ENCODE measurements at regions not wholly inside any gene's neighbourhood (a gene's known extent, or its start where the extent isn't known, plus 50 kb on each side); places are given as distances from the start of the nearest gene placed in this dataset.

DNA sequence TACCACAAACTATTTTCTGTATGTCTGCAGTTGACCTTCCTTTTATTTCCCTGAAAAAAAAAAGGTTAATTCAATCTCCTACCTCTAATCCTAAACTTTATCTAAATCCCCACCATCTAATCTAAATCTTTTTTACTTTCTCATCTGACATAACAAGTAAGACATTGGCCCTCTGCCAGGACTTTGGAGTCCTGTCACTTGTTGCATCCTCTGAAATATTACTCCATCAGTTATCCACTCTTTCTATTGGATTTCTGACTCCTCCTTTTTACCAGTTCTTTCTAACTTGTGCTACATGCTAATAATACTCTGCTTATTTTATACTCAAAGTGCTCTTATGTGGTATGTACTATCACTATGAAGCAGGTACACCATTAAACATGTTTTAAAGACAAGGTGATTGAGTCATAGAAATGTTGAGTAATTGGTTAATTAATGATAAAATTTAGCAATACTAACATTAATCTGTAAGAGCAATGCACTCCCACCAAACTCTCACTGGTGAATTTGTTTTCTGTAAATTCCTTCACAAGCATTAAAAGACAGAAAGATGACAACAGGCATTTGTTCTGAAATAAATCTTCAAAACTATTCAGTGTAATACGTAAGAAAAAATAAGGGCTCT lies 914.2 kb upstream of the RAG2 start:
- Histone ChIP-seq H3K4me3 (ENCODE audit: low read length) (no peak overlapping the region), H3K27ac (ENCODE audit: low read length) (peak overlapping the region; percentile 5), H3K27me3 (ENCODE audit: control insufficient read depth, insufficient read depth, low read length) (no peaks in the 10 kb centered on the region), H3K4me1 (ENCODE audit: control insufficient read depth, insufficient read depth, low read length) (peaks cover 10% of the 10 kb centered on the region), H3K9me3 (ENCODE audit: control insufficient read depth, low read depth, low read length) (peaks cover 5% of the 10 kb centered on the region), H3K36me3 (ENCODE audit: control insufficient read depth, insufficient read depth, low read length) (no peaks in the 10 kb centered on the region)
- DNase-seq = no peak
- WGBS (ENCODE audit: insufficient coverage, low lambda C conversion rate) = 100% methylated on average over 1 of the region's 1 CpG

DNA sequence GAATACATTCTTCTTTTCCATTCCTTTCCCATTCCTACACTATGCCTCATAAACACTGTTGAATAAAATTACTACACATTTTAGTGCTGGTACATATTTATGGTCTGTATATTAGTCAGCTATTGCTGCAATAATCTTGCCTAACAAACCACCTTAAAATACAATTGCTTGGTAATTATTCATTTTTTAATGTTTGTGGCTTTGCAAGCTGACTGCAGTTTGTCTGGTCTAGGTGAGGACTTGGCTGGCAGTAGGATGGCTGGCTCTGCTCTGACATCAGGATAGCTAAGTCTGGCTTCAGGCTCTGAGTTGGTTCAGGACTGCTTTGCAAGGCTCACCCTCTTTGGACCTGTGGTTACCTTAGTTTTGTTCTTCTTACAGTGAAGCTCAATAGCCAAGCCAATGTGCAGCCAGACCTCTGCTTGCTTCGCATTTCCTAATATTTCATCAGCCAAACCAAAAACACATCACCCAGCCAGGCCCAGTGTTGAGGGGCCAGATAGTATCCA lies 913.4 kb upstream of the RAG2 start:
- WGBS (ENCODE audit: insufficient coverage, low lambda C conversion rate) = no CpG with 5 or more reads among the region's 1 CpG
- no peaks in the 10 kb centered on the region for H3K36me3 ChIP-seq (ENCODE audit: control insufficient read depth, insufficient read depth, low read length)
- H3K9me3 ChIP-seq (ENCODE audit: control insufficient read depth, low read depth, low read length) = peaks cover 2% of the 10 kb centered on the region
- no peak overlapping the region for H3K4me3 ChIP-seq (ENCODE audit: low read length)
- no peaks in the 10 kb centered on the region for H3K27me3 ChIP-seq (ENCODE audit: control insufficient read depth, insufficient read depth, low read length)
- peak; percentile 17 to 72 for DNase-seq
- peaks cover 12% of the 10 kb centered on the region for H3K4me1 ChIP-seq (ENCODE audit: control insufficient read depth, insufficient read depth, low read length)
- H3K27ac ChIP-seq (ENCODE audit: low read length) = peak overlapping the region; percentile 61

DNA sequence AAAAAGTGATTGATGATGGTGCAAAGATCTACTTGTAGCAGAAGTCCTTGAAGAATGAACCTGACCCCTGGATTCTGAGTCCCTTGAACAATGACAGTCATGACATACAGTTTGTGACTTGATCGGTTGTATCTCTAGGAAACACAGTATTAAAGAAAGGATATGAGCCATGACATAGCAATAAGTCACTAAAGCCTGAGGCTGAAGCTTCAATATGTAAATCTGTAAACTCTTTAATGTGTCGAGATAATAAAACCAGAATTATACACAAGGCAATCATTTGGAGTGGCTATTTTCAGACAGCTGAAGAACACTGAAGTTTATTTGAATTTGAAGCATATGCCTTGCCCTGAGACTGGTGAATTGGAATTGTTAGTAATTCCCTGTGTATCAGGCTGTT lies 911.5 kb upstream of the RAG2 start:
- Histone ChIP-seq H3K27me3 (ENCODE audit: control insufficient read depth, insufficient read depth, low read length) (no peaks in the 10 kb centered on the region), H3K36me3 (ENCODE audit: control insufficient read depth, insufficient read depth, low read length) (no peaks in the 10 kb centered on the region), H3K4me1 (ENCODE audit: control insufficient read depth, insufficient read depth, low read length) (peaks cover 15% of the 10 kb centered on the region), H3K4me3 (ENCODE audit: low read length) (no peak overlapping the region), H3K27ac (ENCODE audit: low read length) (no peak overlapping the region), H3K9me3 (ENCODE audit: control insufficient read depth, low read depth, low read length) (no peaks in the 10 kb centered on the region)
- 100% methylated on average over 1 of the region's 2 CpGs for WGBS (ENCODE audit: insufficient coverage, low lambda C conversion rate)
- DNase-seq = no peak

DNA sequence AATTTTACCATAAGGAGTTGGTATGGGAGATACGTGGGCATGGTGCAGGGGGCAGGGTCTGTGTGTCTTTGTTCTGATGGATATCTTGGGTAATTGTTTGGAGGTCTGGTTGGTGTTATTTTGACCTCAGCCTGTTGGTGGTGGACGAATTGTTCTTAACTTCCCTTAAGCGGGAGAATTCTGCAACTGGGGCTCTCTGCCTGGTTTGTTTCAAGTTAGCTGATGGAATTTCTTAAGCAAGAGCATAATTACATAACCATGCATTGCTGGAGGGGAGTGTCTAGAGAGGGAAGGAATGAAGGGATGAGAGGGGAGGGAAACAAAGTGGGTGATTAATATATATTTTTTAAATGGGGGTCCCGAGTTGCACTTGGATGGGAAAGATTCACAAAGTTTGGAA lies 908.5 kb upstream of the RAG2 start:
- no peaks in the 10 kb centered on the region for H3K9me3 ChIP-seq (ENCODE audit: control insufficient read depth, low read depth, low read length)
- H3K4me1 ChIP-seq (ENCODE audit: control insufficient read depth, insufficient read depth, low read length) = peaks cover 27% of the 10 kb centered on the region
- H3K4me3 ChIP-seq (ENCODE audit: low read length) = no peak overlapping the region
- H3K27ac ChIP-seq (ENCODE audit: low read length) = peak overlapping the region; percentile 89
- 83% methylated on average over 1 of the region's 4 CpGs for WGBS (ENCODE audit: insufficient coverage, low lambda C conversion rate)
- H3K36me3 ChIP-seq (ENCODE audit: control insufficient read depth, insufficient read depth, low read length) = no peaks in the 10 kb centered on the region
- no peak for DNase-seq
- H3K27me3 ChIP-seq (ENCODE audit: control insufficient read depth, insufficient read depth, low read length) = no peaks in the 10 kb centered on the region

DNA sequence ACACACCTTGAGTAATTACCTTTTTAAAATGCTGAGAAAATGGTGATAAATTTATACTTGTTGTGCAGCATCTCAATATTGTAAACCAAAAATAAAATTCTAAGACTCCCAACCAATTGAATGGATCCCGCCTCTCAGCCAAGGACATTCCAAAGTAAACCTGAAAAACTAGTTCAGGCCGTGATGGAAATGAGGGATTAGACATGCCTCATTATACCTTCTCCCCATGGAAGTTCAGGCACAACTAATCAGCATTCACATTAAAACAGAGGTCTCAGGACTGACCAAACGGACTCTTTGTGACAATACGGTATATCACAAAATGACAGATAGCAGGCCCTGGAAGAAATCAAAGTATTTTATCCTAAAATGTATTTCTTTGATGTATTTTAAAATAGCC lies 907.4 kb upstream of the RAG2 start:
- Histone ChIP-seq H3K36me3 (ENCODE audit: control insufficient read depth, insufficient read depth, low read length) (no peaks in the 10 kb centered on the region), H3K27me3 (ENCODE audit: control insufficient read depth, insufficient read depth, low read length) (no peaks in the 10 kb centered on the region), H3K4me3 (ENCODE audit: low read length) (no peak overlapping the region), H3K4me1 (ENCODE audit: control insufficient read depth, insufficient read depth, low read length) (peaks cover 24% of the 10 kb centered on the region), H3K9me3 (ENCODE audit: control insufficient read depth, low read depth, low read length) (no peaks in the 10 kb centered on the region), H3K27ac (ENCODE audit: low read length) (peak overlapping the region; percentile 89)
- WGBS (ENCODE audit: insufficient coverage, low lambda C conversion rate) = 42% methylated on average over 3 of the region's 4 CpGs
- no peak for DNase-seq

DNA sequence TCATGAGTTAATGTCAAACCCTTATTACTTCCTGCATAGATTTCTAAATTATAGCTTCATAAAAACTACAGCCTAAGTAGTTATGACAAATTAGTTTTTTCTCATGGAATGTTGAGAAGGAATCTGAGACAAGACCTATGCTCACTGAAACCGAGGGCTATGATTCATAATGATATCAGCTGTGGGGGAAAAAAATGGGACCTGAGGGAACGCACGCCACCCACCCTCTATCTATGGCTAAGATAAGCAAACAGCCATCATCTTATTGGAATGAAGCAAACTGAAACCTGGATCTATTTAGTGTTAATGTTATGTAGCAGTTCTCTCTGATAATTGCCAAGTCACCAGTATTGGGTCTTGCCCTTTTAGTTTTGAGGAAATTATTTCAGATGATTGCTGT lies 906.9 kb upstream of the RAG2 start:
- DNase-seq = peak; percentile 70 to 91
- H3K4me1 ChIP-seq (ENCODE audit: control insufficient read depth, insufficient read depth, low read length) = peaks cover 24% of the 10 kb centered on the region
- H3K36me3 ChIP-seq (ENCODE audit: control insufficient read depth, insufficient read depth, low read length) = no peaks in the 10 kb centered on the region
- H3K27me3 ChIP-seq (ENCODE audit: control insufficient read depth, insufficient read depth, low read length) = no peaks in the 10 kb centered on the region
- H3K9me3 ChIP-seq (ENCODE audit: control insufficient read depth, low read depth, low read length) = no peaks in the 10 kb centered on the region
- WGBS (ENCODE audit: insufficient coverage, low lambda C conversion rate) = no CpG with 5 or more reads among the region's 3 CpGs
- no peak overlapping the region for H3K4me3 ChIP-seq (ENCODE audit: low read length)
- H3K27ac ChIP-seq (ENCODE audit: low read length) = peak overlapping the region; percentile 89

DNA sequence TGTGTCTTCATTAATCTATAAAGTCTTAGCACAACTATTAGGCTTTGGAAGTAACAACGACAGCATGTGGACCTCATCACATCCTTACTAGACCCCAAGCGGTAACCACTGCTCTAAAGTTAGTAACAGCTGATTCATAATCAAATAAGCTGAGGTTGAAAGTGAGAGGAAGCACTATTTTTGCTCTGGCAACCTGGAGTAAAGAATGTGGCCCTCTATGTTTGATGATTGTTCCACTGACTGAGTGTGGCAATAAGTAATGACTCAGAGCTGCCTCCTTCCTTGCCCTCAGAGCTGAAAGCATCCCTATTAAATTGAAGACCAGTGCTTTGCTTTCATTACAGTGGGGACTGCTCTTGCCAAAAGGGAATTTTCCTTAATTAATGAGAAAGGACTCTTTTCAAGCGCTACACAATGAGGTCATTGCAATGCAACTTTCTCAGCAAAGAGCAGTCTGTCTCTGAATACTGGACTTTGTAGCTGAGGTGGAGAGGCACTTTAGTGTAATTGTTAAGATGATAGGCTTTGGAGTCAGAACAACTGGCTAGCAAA lies 906.1 kb upstream of the RAG2 start:
- H3K4me1 ChIP-seq (ENCODE audit: control insufficient read depth, insufficient read depth, low read length) = peaks cover 24% of the 10 kb centered on the region
- peak; percentile 76 to 93 for DNase-seq
- no peaks in the 10 kb centered on the region for H3K9me3 ChIP-seq (ENCODE audit: control insufficient read depth, low read depth, low read length)
- no peaks in the 10 kb centered on the region for H3K36me3 ChIP-seq (ENCODE audit: control insufficient read depth, insufficient read depth, low read length)
- H3K4me3 ChIP-seq (ENCODE audit: low read length) = no peak overlapping the region
- H3K27ac ChIP-seq (ENCODE audit: low read length) = peak overlapping the region; percentile 89
- H3K27me3 ChIP-seq (ENCODE audit: control insufficient read depth, insufficient read depth, low read length) = no peaks in the 10 kb centered on the region
- no CpG with 5 or more reads among the region's 3 CpGs for WGBS (ENCODE audit: insufficient coverage, low lambda C conversion rate)

DNA sequence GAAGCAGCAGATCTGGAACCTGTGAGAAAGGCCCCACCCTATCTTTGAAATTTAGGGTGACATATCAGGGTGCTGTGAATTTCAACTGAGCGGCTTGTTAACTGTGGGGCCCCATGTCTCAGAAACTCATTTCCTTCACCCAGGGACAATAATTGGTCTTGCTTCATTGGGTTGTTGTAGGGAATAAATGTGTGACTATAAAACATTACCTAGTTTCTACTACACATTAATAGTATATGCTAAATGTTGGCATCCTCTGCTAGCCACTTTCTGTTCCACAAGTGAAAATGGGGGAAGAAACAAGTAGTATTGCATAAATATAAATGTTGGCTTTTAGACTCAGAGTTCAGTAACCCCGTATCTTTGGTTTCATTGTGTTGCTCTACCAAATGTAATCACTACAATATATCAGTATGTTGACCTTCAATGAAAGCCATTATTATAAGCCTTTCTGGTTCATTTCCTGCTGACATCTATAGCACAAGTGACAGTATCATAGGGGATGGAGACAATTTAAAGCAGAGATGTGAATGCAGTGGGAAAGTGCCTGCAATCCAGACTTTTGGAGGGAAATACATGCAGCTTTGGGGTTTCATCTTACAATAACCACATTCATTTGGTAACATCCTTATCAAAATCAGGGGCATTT lies 905.5 kb upstream of the RAG2 start:
- Histone ChIP-seq H3K9me3 (ENCODE audit: control insufficient read depth, low read depth, low read length) (no peaks in the 10 kb centered on the region), H3K4me1 (ENCODE audit: control insufficient read depth, insufficient read depth, low read length) (peaks cover 24% of the 10 kb centered on the region), H3K27ac (ENCODE audit: low read length) (peak overlapping the region; percentile 89), H3K36me3 (ENCODE audit: control insufficient read depth, insufficient read depth, low read length) (no peaks in the 10 kb centered on the region), H3K27me3 (ENCODE audit: control insufficient read depth, insufficient read depth, low read length) (no peaks in the 10 kb centered on the region), H3K4me3 (ENCODE audit: low read length) (no peak overlapping the region)
- peak in 1 of 2 donors; percentile 63 for DNase-seq
- no CpG with 5 or more reads among the region's 2 CpGs for WGBS (ENCODE audit: insufficient coverage, low lambda C conversion rate)

DNA sequence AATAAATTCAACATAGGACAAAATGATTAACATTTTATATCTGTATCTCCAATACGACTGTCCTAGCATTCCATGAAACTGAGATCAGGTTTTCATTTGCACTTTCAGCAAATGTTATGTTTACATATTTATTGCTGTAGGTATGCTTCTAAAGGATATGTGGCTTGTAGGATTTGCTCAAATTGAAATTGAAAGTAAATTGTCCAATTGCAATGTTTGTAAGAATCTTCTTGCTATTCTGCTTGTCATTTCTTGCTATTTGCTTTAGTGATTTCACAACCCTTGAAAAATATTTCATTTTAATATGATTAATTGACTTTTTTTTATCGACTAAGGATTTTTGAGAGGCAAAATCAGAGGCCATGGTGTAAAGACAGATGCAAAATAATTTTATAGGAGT lies 904.2 kb upstream of the RAG2 start:
- no peaks in the 10 kb centered on the region for H3K27me3 ChIP-seq (ENCODE audit: control insufficient read depth, insufficient read depth, low read length)
- 83% methylated on average over 2 of the region's 2 CpGs for WGBS (ENCODE audit: insufficient coverage, low lambda C conversion rate)
- H3K36me3 ChIP-seq (ENCODE audit: control insufficient read depth, insufficient read depth, low read length) = no peaks in the 10 kb centered on the region
- H3K27ac ChIP-seq (ENCODE audit: low read length) = no peak overlapping the region
- DNase-seq = peak in 1 of 2 donors; percentile 45
- H3K4me3 ChIP-seq (ENCODE audit: low read length) = no peak overlapping the region
- H3K4me1 ChIP-seq (ENCODE audit: control insufficient read depth, insufficient read depth, low read length) = peaks cover 27% of the 10 kb centered on the region
- no peaks in the 10 kb centered on the region for H3K9me3 ChIP-seq (ENCODE audit: control insufficient read depth, low read depth, low read length)

DNA sequence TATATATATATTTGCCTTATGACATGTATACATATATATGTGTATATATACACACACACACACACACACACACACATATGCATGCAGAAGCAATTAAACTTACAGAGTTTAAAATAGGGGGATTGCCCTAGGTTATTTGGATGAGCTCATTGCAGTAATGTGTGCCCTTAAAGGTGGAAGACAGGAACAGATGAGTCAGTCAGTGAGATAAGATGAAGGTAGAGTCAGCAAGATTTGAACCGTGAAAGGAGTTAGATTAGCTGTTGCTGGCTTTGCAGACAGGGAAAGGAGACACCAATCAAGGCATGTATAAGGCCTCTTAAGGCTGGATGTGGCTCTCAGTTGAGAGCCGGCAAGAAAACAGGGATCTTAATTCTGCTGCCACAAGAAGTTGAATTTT lies 902.4 kb upstream of the RAG2 start:
- Histone ChIP-seq H3K4me1 (ENCODE audit: control insufficient read depth, insufficient read depth, low read length) (peaks cover 22% of the 10 kb centered on the region), H3K4me3 (ENCODE audit: low read length) (no peak overlapping the region), H3K27ac (ENCODE audit: low read length) (peak overlapping the region; percentile 71), H3K27me3 (ENCODE audit: control insufficient read depth, insufficient read depth, low read length) (no peaks in the 10 kb centered on the region), H3K9me3 (ENCODE audit: control insufficient read depth, low read depth, low read length) (no peaks in the 10 kb centered on the region), H3K36me3 (ENCODE audit: control insufficient read depth, insufficient read depth, low read length) (no peaks in the 10 kb centered on the region)
- 60% methylated on average over 1 of the region's 2 CpGs for WGBS (ENCODE audit: insufficient coverage, low lambda C conversion rate)
- DNase-seq = peak; percentile 68 to 82
